ENCODE measurements at regions not wholly inside any gene's neighbourhood (a gene's known extent, or its start where the extent isn't known, plus 50 kb on each side); places are given as distances from the start of the nearest gene placed in this dataset.
"Not testable (repeated sequence)": the region's sequence is repeated elsewhere in the genome, so short reads cannot be mapped to it uniquely, and the experiment has no call there.

DNA sequence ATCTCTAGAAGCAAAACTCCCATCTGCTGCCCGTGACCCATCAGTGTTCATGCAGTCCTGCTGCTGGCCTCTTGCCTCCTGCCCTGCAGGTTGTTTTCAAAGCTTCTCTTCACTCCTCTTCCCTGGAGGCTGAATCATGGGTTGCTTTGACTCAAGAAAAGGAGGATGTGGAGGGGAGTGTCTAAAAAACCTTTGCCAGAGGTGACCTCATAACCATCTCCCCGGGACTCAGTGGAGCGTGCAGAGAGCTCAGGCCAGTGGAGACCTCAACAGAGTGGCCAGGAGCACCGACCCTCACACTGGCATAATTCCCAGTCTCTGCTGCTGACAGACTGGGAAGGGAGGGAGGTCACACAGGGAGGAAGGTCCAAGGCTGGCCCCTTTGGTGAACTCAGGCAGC lies 60.9 kb upstream of the ITGA11 start:
- Histone ChIP-seq H3K4me1 (ENCODE audit: control insufficient read depth, insufficient read depth, low read length) (no peaks in the 10 kb centered on the region), H3K27me3 (ENCODE audit: control insufficient read depth, insufficient read depth, low read length) (peaks cover 24% of the 10 kb centered on the region), H3K36me3 (ENCODE audit: control insufficient read depth, insufficient read depth, low read length) (no peaks in the 10 kb centered on the region), H3K9me3 (ENCODE audit: control insufficient read depth, low read depth, low read length) (no peaks in the 10 kb centered on the region), H3K27ac (ENCODE audit: low read length) (no peak overlapping the region), H3K4me3 (ENCODE audit: low read length) (no peak overlapping the region)
- no CpG with 5 or more reads among the region's 4 CpGs for WGBS (ENCODE audit: insufficient coverage, low lambda C conversion rate)
- DNase-seq: no peak

DNA sequence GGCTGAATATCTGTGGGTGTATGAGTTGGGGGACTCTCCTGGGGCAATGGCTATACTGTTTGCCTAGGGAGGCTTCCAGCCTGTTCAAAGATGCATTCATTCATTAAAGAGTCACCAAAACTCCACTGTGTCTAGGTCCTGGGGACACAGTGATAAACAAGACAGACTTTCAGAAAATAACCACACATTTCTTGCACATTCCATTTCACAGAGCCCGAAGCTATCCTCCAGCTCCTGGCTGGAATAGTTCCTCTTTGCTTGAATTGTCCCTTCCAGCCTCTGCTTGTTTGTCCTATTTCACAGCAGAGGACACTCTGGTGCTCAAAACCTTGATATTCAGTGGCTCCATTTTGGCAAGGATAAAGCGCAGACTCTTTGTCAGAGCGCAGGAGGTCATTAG lies 61.7 kb upstream of the ITGA11 start:
- peaks cover 24% of the 10 kb centered on the region for H3K27me3 ChIP-seq (ENCODE audit: control insufficient read depth, insufficient read depth, low read length)
- H3K9me3 ChIP-seq (ENCODE audit: control insufficient read depth, low read depth, low read length): no peaks in the 10 kb centered on the region
- WGBS (ENCODE audit: insufficient coverage, low lambda C conversion rate): no CpG with 5 or more reads among the region's 3 CpGs
- H3K4me3 ChIP-seq (ENCODE audit: low read length): no peak overlapping the region
- no peak overlapping the region for H3K27ac ChIP-seq (ENCODE audit: low read length)
- H3K4me1 ChIP-seq (ENCODE audit: control insufficient read depth, insufficient read depth, low read length): no peaks in the 10 kb centered on the region
- no peaks in the 10 kb centered on the region for H3K36me3 ChIP-seq (ENCODE audit: control insufficient read depth, insufficient read depth, low read length)
- no peak for DNase-seq

DNA sequence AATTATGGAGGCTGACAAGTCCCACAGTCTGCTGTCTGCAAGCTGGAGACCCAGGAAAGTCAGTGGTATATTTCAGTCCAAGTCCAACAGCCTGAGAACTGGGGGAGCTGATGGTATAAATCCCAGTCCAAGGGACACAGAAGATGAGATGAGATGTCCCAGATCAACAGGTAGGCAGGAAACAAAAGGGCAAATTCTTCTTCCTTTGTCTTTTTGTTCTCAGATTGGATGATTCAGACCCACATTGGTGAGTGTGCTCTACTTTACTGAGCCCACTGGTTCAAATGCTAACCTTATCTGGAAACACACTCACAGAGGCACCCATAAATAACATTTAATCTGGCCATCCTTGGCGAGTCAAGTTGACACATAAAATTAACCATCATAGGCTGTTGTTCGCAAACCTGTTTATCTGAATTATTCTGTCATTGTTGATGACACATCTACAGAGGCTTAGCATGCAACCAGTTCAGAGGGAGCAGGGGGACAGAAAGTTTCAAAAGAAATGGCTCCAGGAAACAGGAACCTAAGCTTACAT lies 62.7 kb upstream of the ITGA11 start:
- H3K27me3 ChIP-seq (ENCODE audit: control insufficient read depth, insufficient read depth, low read length): peaks cover 22% of the 10 kb centered on the region
- no peaks in the 10 kb centered on the region for H3K4me1 ChIP-seq (ENCODE audit: control insufficient read depth, insufficient read depth, low read length)
- no peak for DNase-seq
- no peaks in the 10 kb centered on the region for H3K9me3 ChIP-seq (ENCODE audit: control insufficient read depth, low read depth, low read length)
- H3K27ac ChIP-seq (ENCODE audit: low read length): no peak overlapping the region
- H3K36me3 ChIP-seq (ENCODE audit: control insufficient read depth, insufficient read depth, low read length): no peaks in the 10 kb centered on the region
- no peak overlapping the region for H3K4me3 ChIP-seq (ENCODE audit: low read length)
- no CpG with 5 or more reads among the region's 2 CpGs for WGBS (ENCODE audit: insufficient coverage, low lambda C conversion rate)

DNA sequence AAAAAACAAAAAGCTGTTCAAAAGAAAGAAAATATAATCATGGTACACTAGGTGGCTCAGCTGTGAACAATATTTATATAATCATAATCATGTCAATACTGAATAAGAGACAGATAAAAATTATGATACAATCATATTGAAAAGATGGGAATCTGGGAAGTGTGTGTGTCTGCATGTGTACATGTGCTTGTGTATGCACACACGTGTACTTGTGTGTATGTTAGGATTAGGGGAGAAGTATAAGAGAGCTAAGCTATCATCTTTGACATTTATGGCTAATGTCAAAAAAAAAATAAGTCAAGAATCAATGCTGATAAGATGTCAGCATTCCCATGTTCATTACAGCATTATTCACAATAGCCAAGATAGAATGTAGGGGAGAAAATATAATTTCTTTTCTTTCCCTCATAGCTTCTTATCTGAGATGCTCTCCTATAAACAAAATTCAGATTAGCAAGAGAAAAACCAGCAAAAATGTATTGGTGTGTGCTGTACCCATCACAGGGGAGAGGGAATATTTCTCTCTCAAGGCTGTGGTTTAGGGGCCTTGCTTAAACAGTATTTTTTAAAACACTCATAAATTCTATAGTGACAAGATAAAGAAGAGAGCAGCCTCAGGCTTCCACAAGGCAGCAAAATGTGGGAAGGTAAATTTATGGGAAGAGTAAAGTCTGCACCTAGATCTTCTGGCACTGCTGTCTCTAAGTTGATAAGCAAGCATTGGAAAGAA lies 63.4 kb upstream of the ITGA11 start:
- H3K27ac ChIP-seq (ENCODE audit: low read length): no peak overlapping the region
- H3K36me3 ChIP-seq (ENCODE audit: control insufficient read depth, insufficient read depth, low read length): no peaks in the 10 kb centered on the region
- H3K27me3 ChIP-seq (ENCODE audit: control insufficient read depth, insufficient read depth, low read length): peaks cover 22% of the 10 kb centered on the region
- H3K9me3 ChIP-seq (ENCODE audit: control insufficient read depth, low read depth, low read length): no peaks in the 10 kb centered on the region
- no peaks in the 10 kb centered on the region for H3K4me1 ChIP-seq (ENCODE audit: control insufficient read depth, insufficient read depth, low read length)
- DNase-seq: no peak
- H3K4me3 ChIP-seq (ENCODE audit: low read length): no peak overlapping the region
- no CpG with 5 or more reads among the region's 1 CpG for WGBS (ENCODE audit: insufficient coverage, low lambda C conversion rate)

DNA sequence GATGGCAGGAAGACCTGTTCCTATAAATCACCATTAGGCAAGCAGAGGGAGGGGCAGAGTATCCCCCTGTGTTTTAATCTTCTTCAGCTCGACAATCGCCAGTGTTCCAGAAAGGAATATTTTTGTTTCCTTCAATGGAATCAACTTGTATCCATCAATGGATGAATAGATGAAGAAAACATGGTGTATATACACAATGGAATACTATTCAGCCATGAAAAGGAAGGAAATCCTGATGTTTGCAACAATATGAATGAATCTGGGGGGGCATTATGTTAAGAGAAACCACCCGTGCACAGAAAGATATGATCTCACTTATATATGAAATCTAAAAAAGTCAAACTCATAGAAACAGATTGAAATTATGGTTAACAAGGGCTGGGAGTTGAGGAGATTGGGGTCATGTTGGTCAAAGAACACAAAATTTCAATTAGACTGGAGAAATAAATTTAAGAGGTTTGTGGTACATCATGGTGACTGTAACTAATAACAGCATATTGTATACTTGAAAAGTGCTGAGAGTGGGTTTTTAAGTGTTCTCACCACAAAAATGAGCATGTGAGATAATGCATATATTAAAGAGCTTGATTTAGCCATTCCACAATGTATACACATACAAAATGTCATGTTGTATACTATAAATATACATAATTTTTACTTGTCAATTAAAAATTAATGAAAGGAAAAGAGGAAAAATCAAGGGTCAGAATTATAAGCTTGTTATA lies 64.2 kb upstream of the ITGA11 start:
- no peaks in the 10 kb centered on the region for H3K9me3 ChIP-seq (ENCODE audit: control insufficient read depth, low read depth, low read length)
- H3K27me3 ChIP-seq (ENCODE audit: control insufficient read depth, insufficient read depth, low read length): peaks cover 22% of the 10 kb centered on the region
- H3K4me1 ChIP-seq (ENCODE audit: control insufficient read depth, insufficient read depth, low read length): no peaks in the 10 kb centered on the region
- no peak overlapping the region for H3K27ac ChIP-seq (ENCODE audit: low read length)
- no peak overlapping the region for H3K4me3 ChIP-seq (ENCODE audit: low read length)
- DNase-seq: no peak
- 87% methylated on average over 3 of the region's 3 CpGs for WGBS (ENCODE audit: insufficient coverage, low lambda C conversion rate)
- no peaks in the 10 kb centered on the region for H3K36me3 ChIP-seq (ENCODE audit: control insufficient read depth, insufficient read depth, low read length)

DNA sequence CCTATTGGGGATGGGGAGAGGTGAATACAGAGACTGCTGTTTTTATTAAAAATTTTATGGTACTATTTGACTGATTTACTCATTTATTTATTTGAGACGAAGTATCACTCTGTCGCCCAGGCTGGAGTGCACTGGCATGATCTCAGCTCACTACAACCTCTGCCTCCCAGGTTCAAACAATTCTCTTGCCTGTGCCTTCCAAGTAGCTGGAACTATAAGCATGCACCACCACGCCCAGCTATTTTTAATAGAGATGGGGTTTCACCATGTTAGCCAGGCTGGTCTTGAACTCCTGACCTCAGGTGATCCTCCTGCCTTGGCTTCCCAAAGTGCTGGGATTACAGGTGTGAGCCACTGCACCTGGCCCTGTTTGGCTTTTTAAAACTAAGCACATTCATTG lies 64.8 kb upstream of the ITGA11 start:
- not testable (repeated sequence) for H3K36me3 ChIP-seq (ENCODE audit: control insufficient read depth, insufficient read depth, low read length); H3K27ac ChIP-seq (ENCODE audit: low read length); H3K4me3 ChIP-seq (ENCODE audit: low read length); H3K4me1 ChIP-seq (ENCODE audit: control insufficient read depth, insufficient read depth, low read length); H3K9me3 ChIP-seq (ENCODE audit: control insufficient read depth, low read depth, low read length); DNase-seq
- H3K27me3 ChIP-seq (ENCODE audit: control insufficient read depth, insufficient read depth, low read length): peaks cover 21% of the 10 kb centered on the region
- no CpG with 5 or more reads among the region's 3 CpGs for WGBS (ENCODE audit: insufficient coverage, low lambda C conversion rate)

DNA sequence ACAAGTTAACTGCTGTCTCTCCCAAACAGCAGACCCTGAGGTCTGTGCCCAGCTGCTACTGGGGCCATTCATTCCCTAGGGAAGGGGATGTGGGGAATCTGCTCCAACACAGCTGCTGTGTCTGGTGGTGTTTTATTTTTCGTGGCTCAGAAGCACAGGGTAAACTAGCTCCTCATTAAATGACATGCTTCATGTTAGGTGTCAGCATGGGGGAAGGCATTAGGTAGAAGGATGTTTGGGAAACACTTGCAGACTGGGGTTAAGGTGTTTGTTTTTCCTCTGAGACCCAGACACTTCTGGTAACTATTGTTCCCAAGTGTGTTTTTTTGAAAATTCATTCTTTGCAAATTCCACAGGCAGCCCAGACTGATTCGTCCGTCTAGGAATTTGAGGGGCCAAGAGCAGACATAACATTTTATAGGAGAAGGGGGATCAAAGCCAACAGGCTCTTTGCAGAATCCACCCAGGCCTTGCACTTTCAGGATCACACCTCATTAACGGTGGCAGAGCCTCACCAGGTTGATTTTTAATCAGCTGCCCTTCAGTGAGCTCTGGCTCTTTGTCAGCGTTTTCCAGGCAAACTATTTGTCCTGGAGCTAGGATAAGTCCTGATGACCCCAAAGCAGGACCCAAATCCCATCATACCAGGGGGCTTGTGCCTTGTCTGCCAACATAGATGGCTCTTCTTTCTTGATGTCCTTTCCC lies 65.4 kb upstream of the ITGA11 start:
- Histone ChIP-seq H3K27ac (ENCODE audit: low read length) (no peak overlapping the region), H3K9me3 (ENCODE audit: control insufficient read depth, low read depth, low read length) (no peaks in the 10 kb centered on the region), H3K4me1 (ENCODE audit: control insufficient read depth, insufficient read depth, low read length) (no peaks in the 10 kb centered on the region), H3K36me3 (ENCODE audit: control insufficient read depth, insufficient read depth, low read length) (no peaks in the 10 kb centered on the region), H3K4me3 (ENCODE audit: low read length) (no peak overlapping the region), H3K27me3 (ENCODE audit: control insufficient read depth, insufficient read depth, low read length) (peaks cover 19% of the 10 kb centered on the region)
- WGBS (ENCODE audit: insufficient coverage, low lambda C conversion rate): no CpG with 5 or more reads among the region's 5 CpGs
- no peak for DNase-seq

DNA sequence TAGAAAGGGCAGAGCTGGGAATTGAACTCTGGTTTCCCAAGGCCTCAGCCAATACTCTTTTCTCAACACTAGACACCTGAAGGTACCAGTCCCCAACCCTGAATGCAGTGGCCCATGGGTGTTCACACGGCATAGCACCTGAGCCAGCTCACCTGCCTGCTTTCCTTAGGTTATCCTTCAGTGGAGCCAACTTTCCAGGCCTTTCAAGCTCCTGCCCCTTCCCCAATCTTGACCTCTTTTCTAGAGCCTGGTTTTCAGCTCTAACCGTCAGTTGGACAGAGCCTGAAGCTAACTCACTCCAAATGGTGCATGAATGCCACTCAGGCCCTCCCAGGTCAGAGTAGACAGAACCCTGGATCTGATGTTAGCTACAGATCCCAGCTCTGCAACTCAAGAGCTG lies 66.1 kb upstream of the ITGA11 start:
- no peak for DNase-seq
- no peaks in the 10 kb centered on the region for H3K36me3 ChIP-seq (ENCODE audit: control insufficient read depth, insufficient read depth, low read length)
- H3K4me1 ChIP-seq (ENCODE audit: control insufficient read depth, insufficient read depth, low read length): no peaks in the 10 kb centered on the region
- no peaks in the 10 kb centered on the region for H3K9me3 ChIP-seq (ENCODE audit: control insufficient read depth, low read depth, low read length)
- H3K27ac ChIP-seq (ENCODE audit: low read length): no peak overlapping the region
- no peak overlapping the region for H3K4me3 ChIP-seq (ENCODE audit: low read length)
- WGBS (ENCODE audit: insufficient coverage, low lambda C conversion rate): no CpG with 5 or more reads among the region's 2 CpGs
- H3K27me3 ChIP-seq (ENCODE audit: control insufficient read depth, insufficient read depth, low read length): peaks cover 14% of the 10 kb centered on the region

DNA sequence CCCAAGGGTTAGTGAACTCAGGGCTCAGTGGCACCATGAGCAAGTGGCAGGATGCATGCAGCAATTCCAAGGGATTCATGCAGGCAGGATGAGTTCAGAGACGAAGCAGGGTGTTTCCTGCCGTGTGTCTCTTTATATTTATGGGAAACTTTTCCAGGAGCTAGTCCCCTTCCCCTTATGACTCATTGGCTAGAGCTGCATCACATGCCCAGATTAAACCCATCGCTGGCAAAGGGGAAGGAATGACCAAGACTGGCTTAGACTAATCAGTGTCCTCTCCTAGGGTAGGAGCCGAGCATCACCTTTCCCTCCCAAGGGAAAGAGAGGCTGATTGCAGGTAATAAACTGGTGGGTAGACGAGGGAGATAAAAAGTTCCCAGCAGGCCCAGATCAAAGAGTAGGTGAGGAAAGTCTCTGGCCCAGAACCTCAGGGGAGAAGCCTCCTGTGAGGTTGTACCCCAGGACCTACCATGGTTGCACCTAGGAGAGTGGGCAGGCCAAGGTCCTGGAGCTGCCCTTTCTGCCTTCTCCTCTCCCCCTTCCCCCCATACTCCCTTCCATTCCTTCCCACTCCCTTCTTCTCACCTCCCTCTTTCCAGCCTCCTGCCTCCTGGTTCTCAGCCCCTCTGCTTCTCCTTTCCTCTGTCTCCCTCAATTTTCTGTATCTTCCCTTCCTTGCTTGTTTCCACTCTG lies 67.8 kb upstream of the ITGA11 start:
- H3K27me3 ChIP-seq (ENCODE audit: control insufficient read depth, insufficient read depth, low read length): peaks cover 2% of the 10 kb centered on the region
- no peaks in the 10 kb centered on the region for H3K36me3 ChIP-seq (ENCODE audit: control insufficient read depth, insufficient read depth, low read length)
- no peak overlapping the region for H3K27ac ChIP-seq (ENCODE audit: low read length)
- WGBS (ENCODE audit: insufficient coverage, low lambda C conversion rate): 17% methylated on average over 1 of the region's 5 CpGs
- no peaks in the 10 kb centered on the region for H3K4me1 ChIP-seq (ENCODE audit: control insufficient read depth, insufficient read depth, low read length)
- DNase-seq: no peak
- no peaks in the 10 kb centered on the region for H3K9me3 ChIP-seq (ENCODE audit: control insufficient read depth, low read depth, low read length)
- no peak overlapping the region for H3K4me3 ChIP-seq (ENCODE audit: low read length)

Measured in large intestine (tissue), 3 donors.